AG04450 (cell line): ENCODE measurements at regions not wholly inside any gene's neighbourhood (a gene's known extent, or its start where the extent isn't known, plus 50 kb on each side); places are given as distances from the start of the nearest gene placed in this dataset.

ENCODE experiments used
- CTCF ChIA-PET: fragments of 300-600, 350-600 bp; formaldehyde crosslinking; extraction: SDS; loops from one replicate; lab custom pipeline; 2022; ENCODE audit warnings: antibody characterized with exemption, inconsistent platforms; lab: Charles Lee
- POLR2A ChIA-PET: fragments of 350-600 bp; formaldehyde crosslinking; extraction: SDS; loops from one replicate; lab custom pipeline; 2021; ENCODE audit warnings: antibody characterized with exemption, inconsistent platforms; lab: Yijun Ruan, JAX
- DNase-seq: peaks from one replicate; pipeline ENCODE4 v3.0.0-alpha.2; 2011; ENCODE audit warnings: low read depth, low spot score
- H3K27ac ChIP-seq: one replicate; pipeline ENCODE4 v1.5.1; 2012; ENCODE audit warnings: low read depth, low read length, control low read depth
- H3K27me3 ChIP-seq: one replicate; pipeline ENCODE4 v1.6.0; 2012; ENCODE audit warnings: low read length; ENCODE audit not compliant: control insufficient read depth, insufficient read depth
- H3K4me3 ChIP-seq: 2 replicates; pipeline ENCODE4 v1.5.1; 2011; ENCODE audit warnings: mild to moderate bottlenecking, low read depth, low read length, control low read depth
- H3K9me3 ChIP-seq: 2 replicates; pipeline ENCODE4 v1.5.1; 2012; ENCODE audit warnings: low read length; ENCODE audit not compliant: control insufficient read depth, insufficient read depth
- CTCF ChIP-seq: IDR thresholded peaks from 2 replicates; pipeline ENCODE4 v1.5.1; 2011; ENCODE audit warnings: low read depth, low read length, control low read depth, inconsistent platforms

GRCh38 chr6:114747995-114748625, 405.3 kb upstream of the HS3ST5 start:
- H3K27me3 ChIP-seq: no peaks in the 10 kb centered on the region
- no peak overlapping the region for H3K4me3 ChIP-seq
- ChIA-PET CTCF (interaction anchor here (0.8 to 1.5 kb wide), 3 partner anchors 22 to 1148 kb away, joined by 3 to 5 read pairs (median 4); no protein-coding TSS in a partner anchor), POLR2A (no interaction called here)
- no peak overlapping the region for H3K27ac ChIP-seq
- DNase-seq: peak; percentile 2
- H3K9me3 ChIP-seq: no peaks in the 10 kb centered on the region
- peak; percentile 60 for TF ChIP-seq CTCF

- ChIA-PET CTCF (no interaction called here), POLR2A (no interaction called here)
- H3K4me3 ChIP-seq: no peak overlapping the region
- H3K27me3 ChIP-seq: no peaks in the 10 kb centered on the region
- TF ChIP-seq CTCF: no peak
- H3K9me3 ChIP-seq: peaks cover 4% of the 10 kb centered on the region; the same call in 1 of the 2 replicates
- H3K27ac ChIP-seq: no peak overlapping the region
- DNase-seq: no peak
Measured at GRCh38 chr6:114740547-114740946, 397.7 kb upstream of the HS3ST5 start.

GRCh38 chr6:114739656-114740055, 396.8 kb upstream of the HS3ST5 start:
- Histone ChIP-seq H3K27me3 (no peaks in the 10 kb centered on the region), H3K9me3 (peaks cover 4% of the 10 kb centered on the region; the same call in 1 of the 2 replicates), H3K4me3 (no peak overlapping the region), H3K27ac (no peak overlapping the region)
- TF ChIP-seq CTCF: no peak
- DNase-seq: no peak
- ChIA-PET POLR2A (no interaction called here), CTCF (no interaction called here)

- no peaks in the 10 kb centered on the region for H3K9me3 ChIP-seq
- POLR2A ChIA-PET: interaction anchor here (0.6 kb wide), 1 partner anchor 1314 kb away, joined by 3 read pairs; no protein-coding TSS in a partner anchor
- no peak overlapping the region for H3K27ac ChIP-seq
- no peak for TF ChIP-seq CTCF
- H3K4me3 ChIP-seq: no peak overlapping the region
- no peaks in the 10 kb centered on the region for H3K27me3 ChIP-seq
- DNase-seq: no peak
- CTCF ChIA-PET: no interaction called here
Measured at GRCh38 chr6:114735025-114735735, 392.4 kb upstream of the HS3ST5 start.

- POLR2A ChIA-PET: no interaction called here
- H3K27ac ChIP-seq: no peak overlapping the region
- CTCF ChIA-PET: no interaction called here
- no peak for DNase-seq
- H3K9me3 ChIP-seq: no peaks in the 10 kb centered on the region
- no peak for TF ChIP-seq CTCF
- H3K27me3 ChIP-seq: no peaks in the 10 kb centered on the region
- H3K4me3 ChIP-seq: no peak overlapping the region
Measured at GRCh38 chr6:114733596-114733995, 390.8 kb upstream of the HS3ST5 start.
